ENCODE measurements at regions not wholly inside any gene's neighbourhood (a gene's known extent, or its start where the extent isn't known, plus 50 kb on each side); places are given as distances from the start of the nearest gene placed in this dataset.

GRCh38 chr12:108419949-108420348, 80.8 kb upstream of the CMKLR1 start:
- Mint-ChIP-seq H3K27ac (no peak overlapping the region), H3K9me3 (peaks cover 3% of the 10 kb centered on the region), H3K4me3 (no peak overlapping the region), H3K36me3 (ENCODE audit: low read depth) (no peaks in the 10 kb centered on the region), H3K27me3 (ENCODE audit: low read depth) (peaks cover 13% of the 10 kb centered on the region), H3K4me1 (ENCODE audit: low read depth) (no peaks in the 10 kb centered on the region)
- CTCF ChIA-PET, result interaction anchor here (0.7 kb wide), 1 partner anchor 318 kb away, joined by 3 read pairs; no protein-coding TSS in a partner anchor
- DNase-seq, result no peak
- intact Hi-C loops (cut with micrococcal nuclease), result no loop called here

GRCh38 chr12:108418164-108418890, 79.2 kb upstream of the CMKLR1 start:
- Mint-ChIP-seq H3K36me3 (ENCODE audit: low read depth) (no peaks in the 10 kb centered on the region), H3K27ac (no peak overlapping the region), H3K4me3 (no peak overlapping the region), H3K27me3 (ENCODE audit: low read depth) (peaks cover 9% of the 10 kb centered on the region), H3K9me3 (peaks cover 3% of the 10 kb centered on the region), H3K4me1 (ENCODE audit: low read depth) (no peaks in the 10 kb centered on the region)
- DNase-seq, result no peak
- CTCF ChIA-PET, result no interaction called here
- intact Hi-C loops (cut with micrococcal nuclease), result no loop called here

DNA sequence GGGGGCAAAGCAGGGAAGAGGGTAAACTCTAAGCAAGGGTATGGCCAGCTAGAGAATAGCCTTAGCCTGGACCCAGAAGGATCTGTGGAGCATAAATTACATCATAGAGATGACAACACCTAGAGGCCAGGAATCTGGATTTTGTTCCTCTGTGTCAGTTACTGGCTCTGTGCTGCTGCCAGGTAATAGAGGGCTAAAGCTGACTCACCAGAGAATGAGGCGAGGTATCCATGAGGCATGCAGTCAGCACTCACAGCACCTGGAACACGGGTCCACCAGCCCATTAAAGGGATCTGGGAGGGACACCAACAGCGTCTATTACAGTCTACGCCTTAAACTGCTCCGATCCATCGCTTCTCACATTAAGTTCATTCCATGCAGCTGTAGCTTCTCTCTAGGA, 74.9 kb upstream of the CMKLR1 start:
- no peak for DNase-seq
- no peak overlapping the region for H3K4me3 Mint-ChIP-seq
- no peak overlapping the region for H3K27ac Mint-ChIP-seq
- peaks cover 3% of the 10 kb centered on the region for H3K9me3 Mint-ChIP-seq
- no peaks in the 10 kb centered on the region for H3K4me1 Mint-ChIP-seq (ENCODE audit: low read depth)
- no peaks in the 10 kb centered on the region for H3K36me3 Mint-ChIP-seq (ENCODE audit: low read depth)
- H3K27me3 Mint-ChIP-seq (ENCODE audit: low read depth), result peaks cover 7% of the 10 kb centered on the region
- intact Hi-C loops (cut with micrococcal nuclease), result no loop called here
- CTCF ChIA-PET, result interaction anchor here (0.6 kb wide), 1 partner anchor 10 kb away, joined by 3 read pairs; no protein-coding TSS in a partner anchor

- no peak overlapping the region for H3K27ac Mint-ChIP-seq
These were observed 71.6 kb upstream of the CMKLR1 start for GRCh38 chr12:108410689-108411088.

DNA sequence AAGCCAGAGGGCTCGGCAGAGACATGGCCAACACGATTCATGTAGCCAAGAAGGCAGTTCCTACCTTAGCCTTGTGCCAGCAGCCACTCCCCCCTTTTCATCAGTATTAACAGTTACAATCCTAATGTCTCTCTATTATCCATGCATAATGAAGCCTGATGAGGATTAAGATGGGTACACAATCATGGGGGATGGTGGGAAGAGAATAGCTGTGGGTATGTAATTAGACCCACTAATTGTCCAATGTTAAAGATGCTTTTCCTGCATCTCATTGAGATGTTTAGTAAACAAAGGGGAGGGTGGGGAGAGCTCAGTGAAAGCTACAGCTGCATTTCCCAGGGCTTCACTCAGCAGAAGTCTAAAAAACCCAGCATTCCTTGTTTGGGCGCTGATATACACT, 70.4 kb upstream of the CMKLR1 start:
- DNase-seq, result no peak
- no peak overlapping the region for H3K27ac Mint-ChIP-seq
- no peaks in the 10 kb centered on the region for H3K4me1 Mint-ChIP-seq (ENCODE audit: low read depth)
- H3K36me3 Mint-ChIP-seq (ENCODE audit: low read depth), result no peaks in the 10 kb centered on the region
- no peak overlapping the region for H3K4me3 Mint-ChIP-seq
- CTCF ChIA-PET, result no interaction called here
- peaks cover 6% of the 10 kb centered on the region for H3K9me3 Mint-ChIP-seq
- peaks cover 9% of the 10 kb centered on the region for H3K27me3 Mint-ChIP-seq (ENCODE audit: low read depth)
- intact Hi-C loops (cut with micrococcal nuclease), result no loop called here

More at GRCh38 chr12:108410689-108411088, 71.6 kb upstream of the CMKLR1 start:
- Mint-ChIP-seq H3K4me3 (no peak overlapping the region), H3K9me3 (peaks cover 3% of the 10 kb centered on the region), H3K36me3 (ENCODE audit: low read depth) (no peaks in the 10 kb centered on the region), H3K27me3 (ENCODE audit: low read depth) (peaks cover 9% of the 10 kb centered on the region), H3K4me1 (ENCODE audit: low read depth) (no peaks in the 10 kb centered on the region)
- intact Hi-C loops (cut with micrococcal nuclease), result no loop called here
- CTCF ChIA-PET, result no interaction called here
- DNase-seq, result no peak

GRCh38 chr12:108403952-108404351, 64.8 kb upstream of the CMKLR1 start:
- Mint-ChIP-seq H3K36me3 (ENCODE audit: low read depth) (no peaks in the 10 kb centered on the region), H3K27me3 (ENCODE audit: low read depth) (peaks cover 7% of the 10 kb centered on the region), H3K9me3 (peaks cover 6% of the 10 kb centered on the region), H3K4me3 (no peak overlapping the region), H3K4me1 (ENCODE audit: low read depth) (no peaks in the 10 kb centered on the region), H3K27ac (no peak overlapping the region)
- CTCF ChIA-PET, result no interaction called here
- DNase-seq, result no peak
- intact Hi-C loops (cut with micrococcal nuclease), result no loop called here

GRCh38 chr12:108401964-108402363, 62.9 kb upstream of the CMKLR1 start:
- H3K36me3 Mint-ChIP-seq (ENCODE audit: low read depth), result no peaks in the 10 kb centered on the region
- H3K27ac Mint-ChIP-seq, result no peak overlapping the region
- H3K4me1 Mint-ChIP-seq (ENCODE audit: low read depth), result no peaks in the 10 kb centered on the region
- peaks cover 5% of the 10 kb centered on the region for H3K27me3 Mint-ChIP-seq (ENCODE audit: low read depth)
- DNase-seq, result no peak
- peaks cover 6% of the 10 kb centered on the region for H3K9me3 Mint-ChIP-seq
- H3K4me3 Mint-ChIP-seq, result no peak overlapping the region
- CTCF ChIA-PET, result no interaction called here
- intact Hi-C loops (cut with micrococcal nuclease), result no loop called here

DNA sequence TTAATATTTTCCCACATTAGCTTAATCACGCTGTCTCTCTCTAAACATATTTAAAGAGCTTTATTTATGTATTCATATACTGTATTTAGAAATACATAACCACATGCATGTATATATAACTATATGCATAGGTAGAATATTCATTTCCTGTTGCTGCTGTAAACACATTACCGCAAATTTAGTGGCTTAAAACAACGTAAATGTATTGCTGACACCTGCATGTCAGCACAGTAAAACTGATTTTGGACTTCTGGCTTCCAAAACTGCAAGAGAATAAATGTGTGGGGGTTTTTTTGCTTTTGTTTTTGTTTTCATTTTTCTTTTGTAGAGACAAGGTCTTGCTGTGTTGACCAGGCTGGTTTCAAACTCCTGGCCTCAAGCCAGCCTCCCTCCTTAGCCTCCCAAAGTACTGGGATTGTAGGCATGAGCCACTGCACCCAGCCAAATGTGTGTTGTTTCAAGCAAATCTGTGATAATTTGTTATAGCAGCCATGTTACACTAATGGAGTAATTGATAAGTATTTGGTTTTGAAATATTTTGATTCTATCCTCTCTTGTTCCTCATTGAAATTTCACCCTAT, 61.9 kb upstream of the CMKLR1 start:
- intact Hi-C loops (cut with micrococcal nuclease), result no loop called here
- CTCF ChIA-PET, result no interaction called here

DNA sequence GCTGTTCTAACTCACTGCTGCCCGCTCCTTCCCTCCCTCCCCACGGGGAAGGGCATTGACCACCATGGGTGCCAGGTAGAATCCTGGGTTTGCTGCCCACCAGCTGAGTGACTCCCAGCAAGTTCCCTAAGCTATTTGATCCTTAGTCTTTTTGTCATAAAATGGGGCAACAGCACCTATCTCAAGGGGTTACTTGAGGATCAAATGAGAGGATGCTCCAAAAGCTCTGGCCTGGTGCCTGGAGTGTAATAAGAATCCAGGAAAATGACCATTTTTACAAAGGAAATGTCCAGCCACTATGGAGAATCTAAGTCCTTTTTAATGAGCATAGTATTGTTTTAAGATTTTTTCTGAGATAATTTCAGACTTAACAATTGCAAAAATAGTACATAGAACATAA, 61.4 kb upstream of the CMKLR1 start:
- Mint-ChIP-seq H3K27ac (no peak overlapping the region), H3K27me3 (ENCODE audit: low read depth) (peaks cover 5% of the 10 kb centered on the region), H3K4me1 (ENCODE audit: low read depth) (no peaks in the 10 kb centered on the region), H3K4me3 (no peak overlapping the region), H3K9me3 (peaks cover 1% of the 10 kb centered on the region), H3K36me3 (ENCODE audit: low read depth) (no peaks in the 10 kb centered on the region)
- CTCF ChIA-PET, result no interaction called here
- intact Hi-C loops (cut with micrococcal nuclease), result no loop called here
- no peak for DNase-seq

More for the DNA sequence above, 61.9 kb upstream of the CMKLR1 start:
- Mint-ChIP-seq H3K27me3 (ENCODE audit: low read depth) (peaks cover 5% of the 10 kb centered on the region), H3K36me3 (ENCODE audit: low read depth) (no peaks in the 10 kb centered on the region), H3K4me1 (ENCODE audit: low read depth) (no peaks in the 10 kb centered on the region), H3K27ac (no peak overlapping the region), H3K4me3 (no peak overlapping the region), H3K9me3 (peaks cover 3% of the 10 kb centered on the region)
- no peak for DNase-seq

GRCh38 chr12:108400056-108400455, 60.9 kb upstream of the CMKLR1 start:
- CTCF ChIA-PET, result no interaction called here
- Mint-ChIP-seq H3K36me3 (ENCODE audit: low read depth) (no peaks in the 10 kb centered on the region), H3K4me1 (ENCODE audit: low read depth) (no peaks in the 10 kb centered on the region), H3K27ac (no peak overlapping the region), H3K9me3 (no peaks in the 10 kb centered on the region), H3K4me3 (no peak overlapping the region), H3K27me3 (ENCODE audit: low read depth) (peaks cover 5% of the 10 kb centered on the region)
- no peak for DNase-seq
- intact Hi-C loops (cut with micrococcal nuclease), result no loop called here

- H3K36me3 Mint-ChIP-seq (ENCODE audit: low read depth), result no peaks in the 10 kb centered on the region
- no peak overlapping the region for H3K27ac Mint-ChIP-seq
- H3K4me1 Mint-ChIP-seq (ENCODE audit: low read depth), result no peaks in the 10 kb centered on the region
- no peak overlapping the region for H3K4me3 Mint-ChIP-seq
- CTCF ChIA-PET, result no interaction called here
- no peaks in the 10 kb centered on the region for H3K9me3 Mint-ChIP-seq
- no peak for DNase-seq
- H3K27me3 Mint-ChIP-seq (ENCODE audit: low read depth), result peaks cover 5% of the 10 kb centered on the region
- intact Hi-C loops (cut with micrococcal nuclease), result no loop called here
These were observed 60.4 kb upstream of the CMKLR1 start for GRCh38 chr12:108399514-108399913.

GRCh38 chr12:108394196-108394595, 55.1 kb upstream of the CMKLR1 start:
- Mint-ChIP-seq H3K9me3 (no peaks in the 10 kb centered on the region), H3K27me3 (ENCODE audit: low read depth) (peaks cover 5% of the 10 kb centered on the region), H3K4me1 (ENCODE audit: low read depth) (no peaks in the 10 kb centered on the region), H3K4me3 (no peak overlapping the region), H3K27ac (no peak overlapping the region), H3K36me3 (ENCODE audit: low read depth) (no peaks in the 10 kb centered on the region)
- CTCF ChIA-PET, result no interaction called here
- intact Hi-C loops (cut with micrococcal nuclease), result no loop called here
- DNase-seq, result no peak

- DNase-seq, result no peak
- H3K27me3 Mint-ChIP-seq (ENCODE audit: low read depth), result peaks cover 6% of the 10 kb centered on the region
- CTCF ChIA-PET, result no interaction called here
- intact Hi-C loops (cut with micrococcal nuclease), result no loop called here
- no peaks in the 10 kb centered on the region for H3K9me3 Mint-ChIP-seq
- H3K4me3 Mint-ChIP-seq, result no peak overlapping the region
- H3K4me1 Mint-ChIP-seq (ENCODE audit: low read depth), result no peaks in the 10 kb centered on the region
- H3K36me3 Mint-ChIP-seq (ENCODE audit: low read depth), result no peaks in the 10 kb centered on the region
- no peak overlapping the region for H3K27ac Mint-ChIP-seq
These were observed 53.2 kb upstream of the CMKLR1 start for GRCh38 chr12:108392284-108392683.

Measured in activated naive CD4-positive, alpha-beta T cell treated with anti-CD3 and anti-CD28 coated beads for 36 hours (primary cell).